ENCODE measurements at regions not wholly inside any gene's neighbourhood (a gene's known extent, or its start where the extent isn't known, plus 50 kb on each side); places are given as distances from the start of the nearest gene placed in this dataset.

DNA sequence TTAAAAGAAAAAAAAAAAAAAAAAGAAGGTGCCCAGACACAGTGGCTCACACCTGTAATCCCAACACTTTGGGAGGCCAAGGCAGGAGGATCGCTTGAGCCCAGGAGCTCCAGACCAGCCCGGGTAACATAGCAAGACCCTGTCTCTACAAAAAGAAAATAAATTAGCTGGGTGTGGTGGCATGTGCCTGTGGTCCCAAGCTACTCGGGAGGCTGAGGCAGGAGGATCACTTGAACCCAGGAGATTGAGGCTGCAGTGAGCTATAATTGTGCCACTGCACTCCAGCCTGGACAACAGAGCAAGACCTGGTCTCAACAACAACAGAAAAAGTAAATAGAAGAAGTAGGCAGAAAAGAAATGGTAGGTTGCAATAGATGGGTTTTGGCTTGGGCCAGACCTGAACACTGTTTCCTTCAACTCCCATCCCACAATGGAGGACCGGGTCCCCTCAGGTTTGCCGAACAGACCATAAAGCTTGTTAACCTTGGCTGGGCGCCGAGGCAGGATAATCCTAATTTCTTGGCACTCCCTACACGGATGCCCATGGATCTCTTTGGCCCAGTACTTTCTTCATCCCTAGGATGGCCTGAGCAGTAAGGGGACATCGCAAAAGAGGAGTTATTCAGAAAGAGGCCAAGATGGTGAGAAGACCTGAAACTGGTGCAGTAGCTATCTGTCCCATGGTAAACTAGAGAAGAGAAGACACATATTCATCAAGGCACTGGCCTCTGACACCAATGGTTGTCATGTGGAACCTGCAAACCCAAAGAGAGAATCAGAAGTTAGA, 165.5 kb upstream of the CCND2 start:
- H3K4me1 ChIP-seq, result no peaks in the 10 kb centered on the region
- intact Hi-C loops (cut with DNase I), result no loop called here
- no peaks in the 10 kb centered on the region for H3K36me3 ChIP-seq (replicated peaks in 1 of 2; ENCODE audit: insufficient read depth in 1 of 2, low read depth in 2 of 2)
- no peak for DNase-seq
- no peak overlapping the region for H3K27ac ChIP-seq
- no peak overlapping the region for H3K4me3 ChIP-seq
- no peak for ATAC-seq
- 85 to 93% methylated on average over 9 of the region's 9 CpGs for WGBS, 2 donors
- no peaks in the 10 kb centered on the region for H3K9me3 ChIP-seq
- TF ChIP-seq, protein P1, sequence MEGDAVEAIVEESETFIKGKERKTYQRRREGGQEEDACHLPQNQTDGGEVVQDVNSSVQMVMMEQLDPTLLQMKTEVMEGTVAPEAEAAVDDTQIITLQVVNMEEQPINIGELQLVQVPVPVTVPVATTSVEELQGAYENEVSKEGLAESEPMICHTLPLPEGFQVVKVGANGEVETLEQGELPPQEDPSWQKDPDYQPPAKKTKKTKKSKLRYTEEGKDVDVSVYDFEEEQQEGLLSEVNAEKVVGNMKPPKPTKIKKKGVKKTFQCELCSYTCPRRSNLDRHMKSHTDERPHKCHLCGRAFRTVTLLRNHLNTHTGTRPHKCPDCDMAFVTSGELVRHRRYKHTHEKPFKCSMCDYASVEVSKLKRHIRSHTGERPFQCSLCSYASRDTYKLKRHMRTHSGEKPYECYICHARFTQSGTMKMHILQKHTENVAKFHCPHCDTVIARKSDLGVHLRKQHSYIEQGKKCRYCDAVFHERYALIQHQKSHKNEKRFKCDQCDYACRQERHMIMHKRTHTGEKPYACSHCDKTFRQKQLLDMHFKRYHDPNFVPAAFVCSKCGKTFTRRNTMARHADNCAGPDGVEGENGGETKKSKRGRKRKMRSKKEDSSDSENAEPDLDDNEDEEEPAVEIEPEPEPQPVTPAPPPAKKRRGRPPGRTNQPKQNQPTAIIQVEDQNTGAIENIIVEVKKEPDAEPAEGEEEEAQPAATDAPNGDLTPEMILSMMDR (IDR thresholded peaks at IDR 0.05), result no peak
- TF ChIP-seq POLR2A (IDR thresholded peaks at IDR 0.05), result no peak
- no peaks in the 10 kb centered on the region for H3K27me3 ChIP-seq

DNA sequence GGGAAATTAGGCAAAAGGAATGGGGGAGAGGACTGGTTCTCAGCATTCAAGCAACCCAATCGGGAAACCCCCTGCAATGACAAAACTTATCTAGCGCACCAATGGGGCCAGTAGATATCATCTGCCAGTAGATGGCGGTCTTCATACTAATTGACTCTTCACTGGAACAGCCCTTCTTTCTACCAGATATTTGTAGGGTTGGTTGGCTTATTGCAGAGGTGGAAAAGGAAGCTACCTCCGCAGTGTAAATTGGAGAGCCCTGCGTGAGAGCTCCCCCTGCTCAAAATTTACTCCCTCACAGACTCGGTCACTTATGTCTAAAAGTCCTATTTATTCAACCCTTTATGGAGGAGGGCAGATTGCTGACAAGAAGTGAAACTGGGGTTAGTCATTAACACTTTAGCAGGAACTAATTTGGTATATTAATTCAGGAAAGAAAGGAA, 166.1 kb upstream of the CCND2 start:
- H3K4me3 ChIP-seq, result no peak overlapping the region
- 35 to 46% methylated on average over 6 of the region's 6 CpGs for WGBS, 2 donors
- ATAC-seq (peak; percentile 60), DNase-seq (peak; percentile 23 to 59 (median 32))
- H3K27me3 ChIP-seq, result no peaks in the 10 kb centered on the region
- H3K9me3 ChIP-seq, result no peaks in the 10 kb centered on the region
- intact Hi-C loops (cut with DNase I), result no loop called here
- no peaks in the 10 kb centered on the region for H3K36me3 ChIP-seq (replicated peaks in 1 of 2; ENCODE audit: insufficient read depth in 1 of 2, low read depth in 2 of 2)
- H3K4me1 ChIP-seq, result no peaks in the 10 kb centered on the region
- no peak overlapping the region for H3K27ac ChIP-seq
- no peak for TF ChIP-seq POLR2A (IDR thresholded peaks at IDR 0.05)
- TF ChIP-seq, protein P1 (IDR thresholded peaks at IDR 0.05), result peak in 6 of 7 experiments; percentile 27 to 49 (median 37)

DNA sequence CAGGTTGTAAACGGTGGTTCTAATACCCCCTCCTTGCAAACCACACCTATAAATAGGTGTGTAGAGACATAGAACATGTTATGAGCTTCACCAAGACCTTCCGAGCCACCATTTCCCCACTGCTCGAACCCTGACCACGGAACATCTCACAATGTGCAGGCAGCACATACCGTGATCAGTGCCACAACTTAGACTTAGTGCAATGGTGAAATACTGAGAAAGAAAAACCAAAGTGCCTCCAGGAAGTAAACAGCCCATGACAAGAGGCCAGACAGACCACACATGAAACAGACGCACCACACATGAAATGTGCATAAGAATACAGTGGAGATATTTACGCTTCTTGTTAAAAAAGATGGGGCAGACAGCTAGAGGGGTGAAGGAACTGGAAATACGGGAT, 166.9 kb upstream of the CCND2 start:
- intact Hi-C loops (cut with DNase I), result no loop called here
- 68 to 82% methylated on average over 8 of the region's 8 CpGs for WGBS, 2 donors

DNA sequence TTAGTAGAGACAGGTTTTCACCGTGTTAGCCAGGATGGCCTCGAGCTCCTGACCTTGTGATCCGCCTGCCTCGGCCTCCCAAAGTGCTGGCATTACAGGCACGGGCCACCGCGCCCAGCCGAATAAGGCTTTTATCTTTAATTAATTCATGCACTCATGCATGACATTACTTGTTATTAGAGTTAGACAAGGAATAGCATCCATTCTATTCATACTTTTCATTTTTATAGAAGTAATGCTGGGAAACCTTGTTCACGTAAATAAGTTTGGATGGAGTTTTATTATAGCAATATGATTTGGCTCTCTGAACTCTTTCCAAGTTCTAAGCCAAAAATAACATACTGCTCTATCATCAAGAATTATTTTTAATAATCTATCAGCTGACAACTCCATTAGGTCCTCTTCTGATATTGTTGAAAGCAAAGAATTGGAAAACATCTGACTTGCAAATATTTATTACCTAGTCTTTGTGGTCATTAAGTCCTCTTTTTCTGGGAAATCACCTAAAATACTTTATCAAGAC, 168.8 kb upstream of the CCND2 start:
- TF ChIP-seq POLR2A (IDR thresholded peaks at IDR 0.05), result no peak
- TF ChIP-seq, protein P1 (IDR thresholded peaks at IDR 0.05), result no peak
- no peak for ATAC-seq

More for the DNA sequence above, 166.9 kb upstream of the CCND2 start:
- no peak for TF ChIP-seq POLR2A (IDR thresholded peaks at IDR 0.05)
- TF ChIP-seq, protein P1 (IDR thresholded peaks at IDR 0.05), result no peak
- H3K4me3 ChIP-seq, result no peak overlapping the region
- no peaks in the 10 kb centered on the region for H3K4me1 ChIP-seq
- no peak overlapping the region for H3K27ac ChIP-seq
- no peaks in the 10 kb centered on the region for H3K9me3 ChIP-seq
- DNase-seq (no peak), ATAC-seq (no peak)
- no peaks in the 10 kb centered on the region for H3K36me3 ChIP-seq (replicated peaks in 1 of 2; ENCODE audit: insufficient read depth in 1 of 2, low read depth in 2 of 2)
- no peaks in the 10 kb centered on the region for H3K27me3 ChIP-seq

More for the DNA sequence above, 168.8 kb upstream of the CCND2 start:
- Histone ChIP-seq H3K9me3 (no peaks in the 10 kb centered on the region), H3K4me3 (no peak overlapping the region), H3K27me3 (no peaks in the 10 kb centered on the region), H3K4me1 (no peaks in the 10 kb centered on the region), H3K36me3 (replicated peaks in 1 of 2; ENCODE audit: insufficient read depth in 1 of 2, low read depth in 2 of 2) (no peaks in the 10 kb centered on the region), H3K27ac (no peak overlapping the region)
- WGBS, 2 donors, result 90 to 93% methylated on average over 9 of the region's 9 CpGs
- intact Hi-C loops (cut with DNase I), result no loop called here
- DNase-seq, result no peak
